ENCODE measurements at regions not wholly inside any gene's neighbourhood (a gene's known extent, or its start where the extent isn't known, plus 50 kb on each side); places are given as distances from the start of the nearest gene placed in this dataset.

GRCh38 chr4:167406181-167406580 is 171.9 kb upstream of the SPOCK3 start:
- Histone ChIP-seq H3K4me3 (ENCODE audit: low read depth, low read length) (no peak overlapping the region), H3K27ac (ENCODE audit: low read depth, low read length) (no peak overlapping the region), H3K9me3 (ENCODE audit: control insufficient read depth, insufficient read depth, low read length) (no peaks in the 10 kb centered on the region; the same call in 1 of the 2 replicates), H3K27me3 (ENCODE audit: control insufficient read depth, insufficient read depth, low read length) (no peaks in the 10 kb centered on the region)
- DNase-seq (ENCODE audit: low read depth, low spot score): no peak
- POLR2A ChIA-PET: no interaction called here
- no peak for TF ChIP-seq CTCF (IDR thresholded peaks at IDR 0.05; ENCODE audit: low read depth, low read length)
- CTCF ChIA-PET: no interaction called here

GRCh38 chr4:167415461-167415860 is 181.2 kb upstream of the SPOCK3 start:
- POLR2A ChIA-PET: no interaction called here
- Histone ChIP-seq H3K27me3 (ENCODE audit: control insufficient read depth, insufficient read depth, low read length) (no peaks in the 10 kb centered on the region), H3K4me3 (ENCODE audit: low read depth, low read length) (no peak overlapping the region), H3K27ac (ENCODE audit: low read depth, low read length) (no peak overlapping the region), H3K9me3 (ENCODE audit: control insufficient read depth, insufficient read depth, low read length) (peaks cover 3% of the 10 kb centered on the region; the same call in 1 of the 2 replicates)
- no peak for TF ChIP-seq CTCF (IDR thresholded peaks at IDR 0.05; ENCODE audit: low read depth, low read length)
- CTCF ChIA-PET: no interaction called here
- DNase-seq (ENCODE audit: low read depth, low spot score): no peak

- peaks cover 8% of the 10 kb centered on the region for H3K9me3 ChIP-seq (ENCODE audit: control insufficient read depth, insufficient read depth, low read length)
- ChIA-PET POLR2A (no interaction called here), CTCF (no interaction called here)
- no peak for TF ChIP-seq CTCF (IDR thresholded peaks at IDR 0.05; ENCODE audit: low read depth, low read length)
- H3K4me3 ChIP-seq (ENCODE audit: low read depth, low read length): no peak overlapping the region
- no peaks in the 10 kb centered on the region for H3K27me3 ChIP-seq (ENCODE audit: control insufficient read depth, insufficient read depth, low read length)
- no peak for DNase-seq (ENCODE audit: low read depth, low spot score)
- no peak overlapping the region for H3K27ac ChIP-seq (ENCODE audit: low read depth, low read length)
Measured at GRCh38 chr4:167419468-167420140, 185.3 kb upstream of the SPOCK3 start.

GRCh38 chr4:167421201-167421600 is 186.9 kb upstream of the SPOCK3 start:
- no peak overlapping the region for H3K4me3 ChIP-seq (ENCODE audit: low read depth, low read length)
- ChIA-PET POLR2A (no interaction called here), CTCF (no interaction called here)
- TF ChIP-seq CTCF (IDR thresholded peaks at IDR 0.05; ENCODE audit: low read depth, low read length): no peak
- H3K9me3 ChIP-seq (ENCODE audit: control insufficient read depth, insufficient read depth, low read length): peaks cover 15% of the 10 kb centered on the region
- no peak for DNase-seq (ENCODE audit: low read depth, low spot score)
- no peak overlapping the region for H3K27ac ChIP-seq (ENCODE audit: low read depth, low read length)
- H3K27me3 ChIP-seq (ENCODE audit: control insufficient read depth, insufficient read depth, low read length): no peaks in the 10 kb centered on the region

GRCh38 chr4:167424341-167425256 is 190.3 kb upstream of the SPOCK3 start:
- Histone ChIP-seq H3K9me3 (ENCODE audit: control insufficient read depth, insufficient read depth, low read length) (peaks cover 12% of the 10 kb centered on the region), H3K27ac (ENCODE audit: low read depth, low read length) (no peak overlapping the region), H3K4me3 (ENCODE audit: low read depth, low read length) (no peak overlapping the region), H3K27me3 (ENCODE audit: control insufficient read depth, insufficient read depth, low read length) (no peaks in the 10 kb centered on the region)
- TF ChIP-seq CTCF (IDR thresholded peaks at IDR 0.05; ENCODE audit: low read depth, low read length): no peak
- DNase-seq (ENCODE audit: low read depth, low spot score): no peak
- POLR2A ChIA-PET: no interaction called here
- CTCF ChIA-PET: no interaction called here

Data from AG04450 (cell line).